ENCODE measurements at regions not wholly inside any gene's neighbourhood (a gene's known extent, or its start where the extent isn't known, plus 50 kb on each side); places are given as distances from the start of the nearest gene placed in this dataset.
A peak's percentile ranks its signal among the peaks of the same experiment; 100 is the strongest.

DNA sequence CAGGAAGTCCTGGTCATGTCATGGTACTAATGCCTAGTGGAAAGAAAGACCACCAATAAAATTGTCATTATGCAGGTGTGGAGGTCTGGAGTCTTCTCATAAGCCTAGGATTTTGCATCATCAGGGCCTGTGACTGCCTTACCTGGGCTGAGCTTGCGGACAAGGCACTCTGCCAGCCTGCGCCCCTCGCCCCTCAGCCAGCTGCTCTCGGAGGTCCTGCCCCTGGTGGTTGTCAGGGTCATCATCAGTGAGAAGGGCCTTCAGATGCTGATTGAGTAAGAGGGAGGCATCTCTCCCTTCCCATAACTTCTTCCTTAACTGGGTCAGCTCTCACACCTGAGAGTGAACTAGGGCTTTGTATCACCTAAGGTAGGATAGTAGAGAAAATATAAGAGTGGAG lies 132.8 kb downstream of the DCLK3 start (continued):
- TF ChIP-seq, protein P1, sequence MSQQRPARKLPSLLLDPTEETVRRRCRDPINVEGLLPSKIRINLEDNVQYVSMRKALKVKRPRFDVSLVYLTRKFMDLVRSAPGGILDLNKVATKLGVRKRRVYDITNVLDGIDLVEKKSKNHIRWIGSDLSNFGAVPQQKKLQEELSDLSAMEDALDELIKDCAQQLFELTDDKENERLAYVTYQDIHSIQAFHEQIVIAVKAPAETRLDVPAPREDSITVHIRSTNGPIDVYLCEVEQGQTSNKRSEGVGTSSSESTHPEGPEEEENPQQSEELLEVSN (IDR thresholded peaks at IDR 0.05; ENCODE audit: borderline replicate concordance, low read depth), result no peak
- TF ChIP-seq CHD4 (IDR thresholded peaks at IDR 0.05; ENCODE audit: borderline replicate concordance) (no peak), NFE2L2 (conservative IDR thresholded peaks at IDR 0.05; ENCODE audit: low read length) (no peak), CBX8 (IDR thresholded peaks at IDR 0.05) (no peak)

DNA sequence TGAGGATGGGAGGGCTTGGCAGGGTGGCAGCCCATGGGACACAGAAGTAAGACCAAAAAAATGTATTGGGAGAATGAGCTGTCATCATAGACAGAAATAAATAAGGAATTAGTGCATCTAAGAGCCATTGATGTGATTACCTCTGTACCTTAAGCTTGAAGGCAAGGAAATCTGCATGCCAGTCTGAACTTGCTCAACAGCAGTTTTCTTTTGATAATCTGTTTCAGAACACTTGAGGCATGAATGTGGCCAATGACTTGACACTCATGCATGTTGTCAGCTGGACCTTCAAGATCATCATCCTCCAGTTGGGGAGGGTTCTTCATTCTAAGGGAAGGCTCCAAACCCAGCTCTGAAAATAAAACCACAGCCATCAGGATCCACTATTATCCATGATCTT lies 148.5 kb downstream of the DCLK3 start:
- DNase-seq (ENCODE audit: low read depth in 1 of 2, low spot score in 1 of 2), result no peak
- ChIA-PET CTCF (no interaction called here), POLR2A (no interaction called here)
- no peaks in the 10 kb centered on the region for H3K4me1 ChIP-seq
- no peak overlapping the region for H3K4me2 ChIP-seq
- no peaks in the 10 kb centered on the region for H3K9me3 ChIP-seq
- TF ChIP-seq NPAS2 (CRISPR knock-in tag; IDR thresholded peaks at IDR 0.05; ENCODE audit: borderline replicate concordance), result no peak
- TF ChIP-seq ZSCAN20 (CRISPR knock-in tag; IDR thresholded peaks at IDR 0.05), result no peak
- TF ChIP-seq HOXA7 (CRISPR knock-in tag; IDR thresholded peaks at IDR 0.05), result no peak
- TF ChIP-seq POLR2A (IDR thresholded peaks at IDR 0.05; ENCODE audit: low read length), result no peak
- TF ChIP-seq, protein P2, sequence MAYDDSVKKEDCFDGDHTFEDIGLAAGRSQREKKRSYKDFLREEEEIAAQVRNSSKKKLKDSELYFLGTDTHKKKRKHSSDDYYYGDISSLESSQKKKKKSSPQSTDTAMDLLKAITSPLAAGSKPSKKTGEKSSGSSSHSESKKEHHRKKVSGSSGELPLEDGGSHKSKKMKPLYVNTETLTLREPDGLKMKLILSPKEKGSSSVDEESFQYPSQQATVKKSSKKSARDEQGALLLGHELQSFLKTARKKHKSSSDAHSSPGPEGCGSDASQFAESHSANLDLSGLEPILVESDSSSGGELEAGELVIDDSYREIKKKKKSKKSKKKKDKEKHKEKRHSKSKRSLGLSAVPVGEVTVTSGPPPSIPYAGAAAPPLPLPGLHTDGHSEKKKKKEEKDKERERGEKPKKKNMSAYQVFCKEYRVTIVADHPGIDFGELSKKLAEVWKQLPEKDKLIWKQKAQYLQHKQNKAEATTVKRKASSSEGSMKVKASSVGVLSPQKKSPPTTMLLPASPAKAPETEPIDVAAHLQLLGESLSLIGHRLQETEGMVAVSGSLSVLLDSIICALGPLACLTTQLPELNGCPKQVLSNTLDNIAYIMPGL (CRISPR knock-in tag; IDR thresholded peaks at IDR 0.05; ENCODE audit: borderline replicate concordance), result no peak
- H3K4me3 ChIP-seq, result no peak overlapping the region
- H3K27ac ChIP-seq, result no peak overlapping the region
- ATAC-seq, result no peak
- FAIRE-seq, result no peak

DNA sequence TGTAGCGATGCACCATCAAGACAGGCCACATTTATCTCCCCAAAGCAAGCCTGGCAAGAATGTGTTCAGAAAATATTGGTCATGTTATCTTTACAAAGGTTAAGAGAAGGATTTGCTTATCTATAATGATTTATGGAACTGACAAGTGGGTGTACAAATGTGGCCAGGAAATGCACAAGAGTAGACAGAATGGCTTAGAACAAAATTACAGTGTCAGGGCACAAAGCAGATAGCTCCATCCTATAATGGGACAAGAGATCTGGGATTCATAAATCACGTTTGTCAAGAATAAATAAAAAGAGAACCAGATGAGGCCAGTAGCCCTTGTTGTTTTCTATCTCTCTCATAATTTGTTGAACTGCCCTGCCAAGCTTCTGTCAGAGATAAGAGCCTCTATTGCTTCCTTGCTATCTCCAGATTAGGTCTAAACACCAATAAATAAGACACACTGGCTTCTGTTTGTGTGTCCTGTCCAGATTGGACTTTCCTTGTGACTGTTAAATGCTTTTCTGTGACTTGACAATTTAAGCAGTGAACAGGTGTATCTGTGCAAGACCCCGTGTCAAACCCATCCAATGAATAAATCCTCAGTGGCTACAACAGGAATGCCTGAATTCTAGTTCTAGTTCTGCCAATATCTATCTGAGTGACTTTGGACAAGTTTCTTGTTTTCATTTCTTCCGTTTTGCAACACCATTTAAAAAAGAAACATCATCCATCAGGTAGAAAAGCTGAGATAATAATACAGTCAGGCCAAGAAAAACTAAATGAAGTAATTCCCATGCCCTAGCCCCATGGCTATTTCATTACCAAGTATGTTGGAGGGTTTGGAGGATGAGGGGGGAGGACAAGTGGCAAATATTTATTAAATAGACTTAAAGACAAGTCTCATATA lies 157.2 kb downstream of the DCLK3 start:
- ChIA-PET POLR2A (no interaction called here), CTCF (interaction anchor here (0.7 to 1.4 kb wide), 2 partner anchors 10 to 17 kb away, joined by 3 to 4 read pairs; no protein-coding TSS in a partner anchor)
- WGBS (ENCODE audit: missing lambda C conversion rate), result 17% methylated on average over 4 of the region's 4 CpGs
- no peaks in the 10 kb centered on the region for H3K9me3 ChIP-seq
- H3K4me2 ChIP-seq, result no peak overlapping the region
- H3K4me3 ChIP-seq, result no peak overlapping the region
- ATAC-seq, result no peak
- no peak for FAIRE-seq
- no peaks in the 10 kb centered on the region for H3K4me1 ChIP-seq
- H3K27ac ChIP-seq, result no peak overlapping the region
- DNase-seq (ENCODE audit: low read depth in 1 of 2, low spot score in 1 of 2), result no peak
- no peak for TF ChIP-seq RARB (CRISPR knock-in tag; IDR thresholded peaks at IDR 0.05)
- no peak for TF ChIP-seq MAZ (IDR thresholded peaks at IDR 0.05; ENCODE audit: borderline replicate concordance, low read depth, low read length)
- TF ChIP-seq CHD4 (IDR thresholded peaks at IDR 0.05; ENCODE audit: borderline replicate concordance), result no peak
- no peak for TF ChIP-seq CHD2 (IDR thresholded peaks at IDR 0.05; ENCODE audit: low read length, partially characterized antibody)
- TF ChIP-seq JUNB (IDR thresholded peaks at IDR 0.05), result no peak

DNA sequence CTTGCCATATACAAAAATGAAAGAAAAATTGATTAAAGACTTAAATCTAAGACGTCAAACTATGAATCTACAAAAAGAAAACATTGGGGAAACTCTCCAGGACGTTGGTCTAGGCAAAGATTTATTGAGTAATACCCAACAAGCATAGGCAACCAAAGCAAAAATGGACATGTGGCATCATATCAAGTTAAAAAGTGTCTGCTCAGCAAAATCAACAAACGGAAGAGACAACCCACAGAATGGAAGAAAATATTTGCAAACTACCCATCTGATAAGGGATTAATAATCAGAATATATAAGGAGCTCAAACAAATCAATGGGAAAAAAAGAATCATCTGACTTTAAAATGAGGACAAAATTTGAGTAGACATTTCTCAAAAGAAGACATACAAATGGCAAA lies 160.9 kb downstream of the DCLK3 start:
- Histone ChIP-seq H3K9me3 (no peaks in the 10 kb centered on the region), H3K4me2 (no peak overlapping the region), H3K4me1 (no peaks in the 10 kb centered on the region), H3K4me3 (no peak overlapping the region), H3K27ac (no peak overlapping the region)
- DNase-seq (ENCODE audit: low read depth in 1 of 2, low spot score in 1 of 2) (no peak), FAIRE-seq (peak; percentile 39), ATAC-seq (no peak)
- no peak for TF ChIP-seq SMC3 (IDR thresholded peaks at IDR 0.05)
- TF ChIP-seq ESRRA (IDR thresholded peaks at IDR 0.05; ENCODE audit: borderline replicate concordance, low read length), result no peak
- TF ChIP-seq, protein P3, sequence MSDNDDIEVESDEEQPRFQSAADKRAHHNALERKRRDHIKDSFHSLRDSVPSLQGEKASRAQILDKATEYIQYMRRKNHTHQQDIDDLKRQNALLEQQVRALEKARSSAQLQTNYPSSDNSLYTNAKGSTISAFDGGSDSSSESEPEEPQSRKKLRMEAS (IDR thresholded peaks at IDR 0.05), result no peak
- no peak for TF ChIP-seq CBX2 (IDR thresholded peaks at IDR 0.05; ENCODE audit: borderline replicate concordance, low read depth)
- peak; percentile 96 for TF ChIP-seq MAFK (IDR thresholded peaks at IDR 0.05; ENCODE audit: partially characterized antibody)
- POLR2A ChIA-PET, result no interaction called here
- CTCF ChIA-PET, result interaction anchor here (2.4 kb wide), 1 partner anchor 98 kb away, joined by 8 read pairs; no protein-coding TSS in a partner anchor
- WGBS (ENCODE audit: missing lambda C conversion rate), result 12% methylated on average over 3 of the region's 3 CpGs
